Astrocyte (in vitro differentiated cells and primary cell): ENCODE measurements at regions not wholly inside any gene's neighbourhood (a gene's known extent, or its start where the extent isn't known, plus 50 kb on each side); places are given as distances from the start of the nearest gene placed in this dataset.

Source experiments
- DNase-seq: peaks from one replicate; pipeline ENCODE4 v3.0.0-alpha.2; 2010; ENCODE audit warnings: low read depth
- FAIRE-seq: peaks from 2 replicates; lab custom pipeline; 2011; peaks lifted over from hg19 to GRCh38; lab: Jason Lieb, UNC
- H2AFZ ChIP-seq: 2 replicates; pipeline ENCODE4 v1.6.0; 2012; ENCODE audit warnings: low read depth, low read length, inconsistent platforms
- H3K27ac ChIP-seq: 2 replicates; pipeline ENCODE4 v1.5.1; 2011; ENCODE audit warnings: low read depth, low read length, inconsistent platforms
- H3K27me3 ChIP-seq: 2 replicates; pipeline ENCODE4 v1.6.0; 2011; ENCODE audit warnings: low read length, inconsistent platforms; ENCODE audit not compliant: insufficient read depth
- H3K36me3 ChIP-seq: 2 replicates; pipeline ENCODE4 v1.5.1; 2011; ENCODE audit warnings: low read length, inconsistent platforms; ENCODE audit not compliant: insufficient read depth
- H3K4me1 ChIP-seq: 2 replicates; pipeline ENCODE4 v1.5.1; 2011; ENCODE audit warnings: low read length, inconsistent platforms; ENCODE audit not compliant: insufficient read depth
- H3K4me2 ChIP-seq: 2 replicates; pipeline ENCODE4 v1.6.0; 2012; ENCODE audit warnings: low read length, inconsistent platforms
- H3K4me3 ChIP-seq: 2 replicates; pipeline ENCODE4 v1.5.1; 2011; ENCODE audit warnings: low read depth, mild to moderate bottlenecking, low read length, inconsistent platforms; ENCODE audit not compliant: insufficient read depth
- H3K79me2 ChIP-seq: 2 replicates; pipeline ENCODE4 v1.6.0; 2012; ENCODE audit warnings: mild to moderate bottlenecking, low read length, inconsistent platforms; ENCODE audit not compliant: insufficient read depth
- H3K9ac ChIP-seq: 2 replicates; pipeline ENCODE4 v1.6.0; 2012; ENCODE audit warnings: mild to moderate bottlenecking, low read length, inconsistent platforms
- H3K9me3 ChIP-seq: 2 replicates; pipeline ENCODE4 v1.5.1; 2012; ENCODE audit warnings: low read depth, mild to moderate bottlenecking, low read length, inconsistent platforms; ENCODE audit not compliant: insufficient read depth
- H4K20me1 ChIP-seq: 2 replicates; pipeline ENCODE4 v1.6.0; 2012; ENCODE audit warnings: low read length, inconsistent platforms; ENCODE audit not compliant: insufficient read depth
- H3K27ac Mint-ChIP-seq: one replicate; pipeline ENCODE4 v1.8.0; 2021; ENCODE audit warnings: mild to moderate bottlenecking, mixed read lengths; ENCODE audit not compliant: unreplicated experiment
- H3K27me3 Mint-ChIP-seq: one replicate; pipeline ENCODE4 v1.8.0; 2021; ENCODE audit warnings: low read depth, mixed read lengths; ENCODE audit not compliant: unreplicated experiment
- H3K36me3 Mint-ChIP-seq: one replicate; pipeline ENCODE4 v1.8.0; 2021; ENCODE audit warnings: low read depth, mixed read lengths; ENCODE audit not compliant: unreplicated experiment
- H3K4me1 Mint-ChIP-seq: one replicate; pipeline ENCODE4 v1.8.0; 2021; ENCODE audit warnings: low read depth, mixed read lengths; ENCODE audit not compliant: unreplicated experiment
- H3K4me3 Mint-ChIP-seq: one replicate; pipeline ENCODE4 v1.8.0; 2021; ENCODE audit warnings: mild to moderate bottlenecking, moderate library complexity, mixed read lengths; ENCODE audit not compliant: unreplicated experiment
- H3K9me3 Mint-ChIP-seq: one replicate; pipeline ENCODE4 v1.8.0; 2021; ENCODE audit warnings: mild to moderate bottlenecking, mixed read lengths; ENCODE audit not compliant: unreplicated experiment
- CTCF ChIP-seq: IDR thresholded peaks from 2 replicates; pipeline ENCODE4 v1.5.1; 2011; ENCODE audit warnings: low read depth, mild to moderate bottlenecking, inconsistent platforms, low read length, moderate library complexity; ENCODE audit not compliant: insufficient read depth
- EZH2 ChIP-seq: IDR thresholded peaks from 2 replicates; pipeline ENCODE4 v1.6.1; 2012; ENCODE audit warnings: mild to moderate bottlenecking, low read length, inconsistent platforms; ENCODE audit not compliant: insufficient read depth

- Mint-ChIP-seq H3K9me3 (peaks cover 2% of the 10 kb centered on the region), H3K36me3 (no peaks in the 10 kb centered on the region), H3K4me3 (no peak overlapping the region), H3K27me3 (no peaks in the 10 kb centered on the region), H3K27ac (no peak overlapping the region), H3K4me1 (peaks cover 13% of the 10 kb centered on the region)
- Histone ChIP-seq H3K4me1 (peaks cover 8% of the 10 kb centered on the region), H3K4me3 (no peak overlapping the region), H3K27me3 (no peaks in the 10 kb centered on the region), H3K79me2 (no peaks in the 10 kb centered on the region), H3K36me3 (no peaks in the 10 kb centered on the region), H2AFZ (peak overlapping the region; percentile 61), H3K4me2 (peak overlapping the region; percentile 42), H3K27ac (no peak overlapping the region), H3K9ac (no peak overlapping the region), H4K20me1 (no peaks in the 10 kb centered on the region), H3K9me3 (no peaks in the 10 kb centered on the region)
- DNase-seq (peak; percentile 65), FAIRE-seq (no peak)
- TF ChIP-seq EZH2, result no peak
- TF ChIP-seq CTCF, result no peak
Measured at GRCh38 chr3:20669184-20669583, 483.2 kb upstream of the SGO1 start.

GRCh38 chr3:20668411-20668810, 482.4 kb upstream of the SGO1 start:
- H3K4me3 Mint-ChIP-seq, result no peak overlapping the region
- peak; percentile 43 for DNase-seq
- no peak overlapping the region for H3K9ac ChIP-seq
- H3K4me2 ChIP-seq, result no peak overlapping the region
- no peaks in the 10 kb centered on the region for H3K36me3 ChIP-seq
- no peaks in the 10 kb centered on the region for H4K20me1 ChIP-seq
- no peak overlapping the region for H2AFZ ChIP-seq
- H3K9me3 ChIP-seq, result no peaks in the 10 kb centered on the region
- peaks cover 8% of the 10 kb centered on the region for H3K4me1 ChIP-seq
- TF ChIP-seq CTCF (no peak), EZH2 (no peak)
- H3K79me2 ChIP-seq, result no peaks in the 10 kb centered on the region
- H3K27ac Mint-ChIP-seq, result no peak overlapping the region
- no peaks in the 10 kb centered on the region for H3K36me3 Mint-ChIP-seq
- no peak overlapping the region for H3K27ac ChIP-seq
- no peaks in the 10 kb centered on the region for H3K9me3 Mint-ChIP-seq
- no peaks in the 10 kb centered on the region for H3K27me3 ChIP-seq
- H3K27me3 Mint-ChIP-seq, result no peaks in the 10 kb centered on the region
- FAIRE-seq, result no peak
- no peak overlapping the region for H3K4me3 ChIP-seq
- H3K4me1 Mint-ChIP-seq, result peaks cover 13% of the 10 kb centered on the region

- H3K79me2 ChIP-seq, result no peaks in the 10 kb centered on the region
- no peaks in the 10 kb centered on the region for H3K36me3 ChIP-seq
- H3K27me3 ChIP-seq, result no peaks in the 10 kb centered on the region
- H3K4me2 ChIP-seq, result no peak overlapping the region
- Mint-ChIP-seq H3K27me3 (no peaks in the 10 kb centered on the region), H3K27ac (no peak overlapping the region), H3K4me1 (peaks cover 13% of the 10 kb centered on the region), H3K4me3 (no peak overlapping the region), H3K36me3 (no peaks in the 10 kb centered on the region), H3K9me3 (no peaks in the 10 kb centered on the region)
- no peak overlapping the region for H3K4me3 ChIP-seq
- no peak for TF ChIP-seq CTCF
- no peak for TF ChIP-seq EZH2
- no peak for FAIRE-seq
- H3K9me3 ChIP-seq, result no peaks in the 10 kb centered on the region
- no peak overlapping the region for H3K27ac ChIP-seq
- H4K20me1 ChIP-seq, result no peaks in the 10 kb centered on the region
- no peak overlapping the region for H3K9ac ChIP-seq
- DNase-seq, result peak; percentile 41
- peaks cover 8% of the 10 kb centered on the region for H3K4me1 ChIP-seq
- no peak overlapping the region for H2AFZ ChIP-seq
Measured at GRCh38 chr3:20666091-20666490, 480.1 kb upstream of the SGO1 start.
